Mammary epithelial cell (primary cell): ENCODE measurements at regions not wholly inside any gene's neighbourhood (a gene's known extent, or its start where the extent isn't known, plus 50 kb on each side); places are given as distances from the start of the nearest gene placed in this dataset.

ENCODE experiments used
- EZH2 ChIP-seq: IDR thresholded peaks from 2 replicates; pipeline ENCODE4 v1.6.1; 2012; ENCODE audit warnings: low read length, inconsistent platforms, borderline replicate concordance
- TF ChIP-seq, protein P1 (sequence below), 2 donors: IDR thresholded peaks in 1 of 2; conservative IDR thresholded peaks in 1 of 2; 2 replicates each; pipeline ENCODE4 v1.5.1; 2011 to 2012; ENCODE audit warnings: inconsistent platforms in 2 of 2, low read length in 2 of 2, mild to moderate bottlenecking in 2 of 2, control low read depth in 1 of 2, low read depth in 1 of 2; ENCODE audit not compliant: insufficient read depth in 1 of 2; ENCODE audit errors: extremely low read depth in 1 of 2

DNA sequence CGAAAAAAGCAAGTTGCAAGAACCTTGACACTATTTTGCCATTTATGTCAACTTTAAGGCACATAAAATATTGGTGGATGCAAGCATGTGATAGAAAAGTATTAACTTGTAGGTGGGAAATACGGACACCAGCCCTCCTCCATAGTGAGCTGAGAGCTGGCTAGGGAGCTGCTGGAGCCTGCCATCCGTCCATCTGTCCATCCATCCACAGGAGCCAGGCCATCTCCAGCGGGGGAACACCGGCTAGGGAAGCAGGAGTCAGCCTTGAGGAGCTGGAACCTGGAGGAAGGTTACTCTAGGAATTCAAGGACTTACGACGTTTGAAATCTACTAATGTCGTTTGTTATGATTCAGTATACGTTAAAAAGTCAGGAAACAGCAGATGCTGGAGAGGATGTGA, 120.7 kb upstream of the C14orf180 start:
- TF ChIP-seq, protein P1, sequence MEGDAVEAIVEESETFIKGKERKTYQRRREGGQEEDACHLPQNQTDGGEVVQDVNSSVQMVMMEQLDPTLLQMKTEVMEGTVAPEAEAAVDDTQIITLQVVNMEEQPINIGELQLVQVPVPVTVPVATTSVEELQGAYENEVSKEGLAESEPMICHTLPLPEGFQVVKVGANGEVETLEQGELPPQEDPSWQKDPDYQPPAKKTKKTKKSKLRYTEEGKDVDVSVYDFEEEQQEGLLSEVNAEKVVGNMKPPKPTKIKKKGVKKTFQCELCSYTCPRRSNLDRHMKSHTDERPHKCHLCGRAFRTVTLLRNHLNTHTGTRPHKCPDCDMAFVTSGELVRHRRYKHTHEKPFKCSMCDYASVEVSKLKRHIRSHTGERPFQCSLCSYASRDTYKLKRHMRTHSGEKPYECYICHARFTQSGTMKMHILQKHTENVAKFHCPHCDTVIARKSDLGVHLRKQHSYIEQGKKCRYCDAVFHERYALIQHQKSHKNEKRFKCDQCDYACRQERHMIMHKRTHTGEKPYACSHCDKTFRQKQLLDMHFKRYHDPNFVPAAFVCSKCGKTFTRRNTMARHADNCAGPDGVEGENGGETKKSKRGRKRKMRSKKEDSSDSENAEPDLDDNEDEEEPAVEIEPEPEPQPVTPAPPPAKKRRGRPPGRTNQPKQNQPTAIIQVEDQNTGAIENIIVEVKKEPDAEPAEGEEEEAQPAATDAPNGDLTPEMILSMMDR (conservative IDR thresholded peaks at IDR 0.05 in 1 of 2, IDR thresholded peaks at IDR 0.05 in 1 of 2; ENCODE audit: extremely low read depth in 1 of 2, insufficient read depth in 1 of 2, low read depth in 1 of 2, low read length in 2 of 2) = no peak
- TF ChIP-seq EZH2 = no peak
